HCT116 (cell line): ENCODE measurements at regions not wholly inside any gene's neighbourhood (a gene's known extent, or its start where the extent isn't known, plus 50 kb on each side); places are given as distances from the start of the nearest gene placed in this dataset.

ENCODE experiments used
- CEBPB ChIP-seq: IDR thresholded peaks from 2 replicates; pipeline ENCODE4 v1.6.1; 2012; ENCODE audit warnings: low read depth
- POLR2A ChIP-seq: IDR thresholded peaks from 2 replicates; pipeline ENCODE4 v1.7.0; 2011; ENCODE audit warnings: borderline replicate concordance; ENCODE audit not compliant: insufficient read depth, insufficient read length; ENCODE audit errors: extremely low read depth
- POLR2AphosphoS5 ChIP-seq: IDR thresholded peaks from 2 replicates; pipeline ENCODE4 v1.6.1; 2011; ENCODE audit warnings: mild to moderate bottlenecking, low read depth, low read length, moderate library complexity
- RAD21 ChIP-seq: IDR thresholded peaks from 2 replicates; pipeline ENCODE4 v1.6.1; 2012; ENCODE audit warnings: low read depth, mild to moderate bottlenecking
- TCF7L2 ChIP-seq: IDR thresholded peaks from 2 replicates; pipeline ENCODE4 v1.7.0; 2011; ENCODE audit warnings: borderline replicate concordance, inconsistent platforms; ENCODE audit not compliant: insufficient read depth, insufficient read length; ENCODE audit errors: extremely low read depth
- TF ChIP-seq, protein P1 (sequence below): IDR thresholded peaks from 2 replicates; pipeline ENCODE4 v1.6.1; 2012; ENCODE audit warnings: low read depth

DNA sequence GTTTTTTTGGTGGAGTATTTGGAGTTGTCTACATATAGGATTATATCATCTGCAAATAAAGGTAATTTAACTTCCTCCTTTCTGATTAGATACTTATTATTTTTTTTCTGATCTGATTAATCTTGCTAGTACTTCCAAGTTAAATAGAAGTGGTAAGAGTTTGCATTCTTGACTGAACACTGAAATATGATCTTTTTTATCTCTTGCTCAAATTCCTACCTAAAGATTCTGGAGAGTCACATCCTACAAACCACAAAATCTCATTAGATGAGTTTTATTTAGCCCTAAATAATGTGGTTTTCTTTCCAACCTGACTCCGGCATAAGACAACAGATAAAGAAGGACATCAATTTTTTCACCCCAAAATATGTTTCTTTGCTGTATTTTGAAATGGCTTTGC lies 977.9 kb upstream of the GBE1 start:
- TF ChIP-seq CEBPB (no peak), POLR2AphosphoS5 (no peak), POLR2A (no peak), RAD21 (no peak), TCF7L2 (no peak)
- TF ChIP-seq, protein P1, sequence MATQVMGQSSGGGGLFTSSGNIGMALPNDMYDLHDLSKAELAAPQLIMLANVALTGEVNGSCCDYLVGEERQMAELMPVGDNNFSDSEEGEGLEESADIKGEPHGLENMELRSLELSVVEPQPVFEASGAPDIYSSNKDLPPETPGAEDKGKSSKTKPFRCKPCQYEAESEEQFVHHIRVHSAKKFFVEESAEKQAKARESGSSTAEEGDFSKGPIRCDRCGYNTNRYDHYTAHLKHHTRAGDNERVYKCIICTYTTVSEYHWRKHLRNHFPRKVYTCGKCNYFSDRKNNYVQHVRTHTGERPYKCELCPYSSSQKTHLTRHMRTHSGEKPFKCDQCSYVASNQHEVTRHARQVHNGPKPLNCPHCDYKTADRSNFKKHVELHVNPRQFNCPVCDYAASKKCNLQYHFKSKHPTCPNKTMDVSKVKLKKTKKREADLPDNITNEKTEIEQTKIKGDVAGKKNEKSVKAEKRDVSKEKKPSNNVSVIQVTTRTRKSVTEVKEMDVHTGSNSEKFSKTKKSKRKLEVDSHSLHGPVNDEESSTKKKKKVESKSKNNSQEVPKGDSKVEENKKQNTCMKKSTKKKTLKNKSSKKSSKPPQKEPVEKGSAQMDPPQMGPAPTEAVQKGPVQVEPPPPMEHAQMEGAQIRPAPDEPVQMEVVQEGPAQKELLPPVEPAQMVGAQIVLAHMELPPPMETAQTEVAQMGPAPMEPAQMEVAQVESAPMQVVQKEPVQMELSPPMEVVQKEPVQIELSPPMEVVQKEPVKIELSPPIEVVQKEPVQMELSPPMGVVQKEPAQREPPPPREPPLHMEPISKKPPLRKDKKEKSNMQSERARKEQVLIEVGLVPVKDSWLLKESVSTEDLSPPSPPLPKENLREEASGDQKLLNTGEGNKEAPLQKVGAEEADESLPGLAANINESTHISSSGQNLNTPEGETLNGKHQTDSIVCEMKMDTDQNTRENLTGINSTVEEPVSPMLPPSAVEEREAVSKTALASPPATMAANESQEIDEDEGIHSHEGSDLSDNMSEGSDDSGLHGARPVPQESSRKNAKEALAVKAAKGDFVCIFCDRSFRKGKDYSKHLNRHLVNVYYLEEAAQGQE: no peak
